NCI-H1417 (cell line): ENCODE measurements at regions not wholly inside any gene's neighbourhood (a gene's known extent, or its start where the extent isn't known, plus 50 kb on each side); places are given as distances from the start of the nearest gene placed in this dataset.

Source experiments
- DNase-seq, 3 experiments: peaks; one replicate each; lab custom pipeline; 2025; lab: John Stamatoyannopoulos, UW

- DNase-seq, result no peak
These were observed 52.5 kb upstream of the NEDD4L start for GRCh38 chr18:57991552-57991951.

- no peak for DNase-seq
These were observed 54.5 kb upstream of the NEDD4L start for GRCh38 chr18:57989536-57989935.

GRCh38 chr18:57984490-57985115, 59.4 kb upstream of the NEDD4L start:
- DNase-seq, result peak; percentile 77 to 97 (median 81)

- no peak for DNase-seq
These were observed 60.1 kb upstream of the NEDD4L start for GRCh38 chr18:57983965-57984364.

GRCh38 chr18:57983472-57983871, 60.6 kb upstream of the NEDD4L start:
- DNase-seq, result no peak

- DNase-seq, result no peak
These were observed 61.5 kb upstream of the NEDD4L start for GRCh38 chr18:57982372-57983021.

GRCh38 chr18:57981308-57982028, 62.6 kb upstream of the NEDD4L start:
- peak in 1 of 3 experiments; percentile 68 for DNase-seq

GRCh38 chr18:57980573-57981307, 63.3 kb upstream of the NEDD4L start:
- DNase-seq, result peak; percentile 84 to 98 (median 84)

GRCh38 chr18:57976230-57976773, 67.7 kb upstream of the NEDD4L start:
- DNase-seq, result peak in 1 of 3 experiments; percentile 9

- DNase-seq, result no peak
These were observed 68.2 kb upstream of the NEDD4L start for GRCh38 chr18:57975805-57976204.

GRCh38 chr18:57974585-57975265, 69.3 kb upstream of the NEDD4L start:
- DNase-seq, result no peak

- no peak for DNase-seq
These were observed 70.1 kb upstream of the NEDD4L start for GRCh38 chr18:57973889-57974288.

- DNase-seq, result no peak
These were observed 73.5 kb upstream of the NEDD4L start for GRCh38 chr18:57970356-57971095.

GRCh38 chr18:57969824-57970223, 74.2 kb upstream of the NEDD4L start:
- no peak for DNase-seq

GRCh38 chr18:57965246-57965645, 78.8 kb upstream of the NEDD4L start:
- no peak for DNase-seq

- DNase-seq, result no peak
These were observed 82.0 kb upstream of the NEDD4L start for GRCh38 chr18:57961876-57962505.

- DNase-seq, result no peak
These were observed 82.6 kb upstream of the NEDD4L start for GRCh38 chr18:57961411-57961810.

- peak; percentile 39 to 77 (median 50) for DNase-seq
These were observed 84.7 kb upstream of the NEDD4L start for GRCh38 chr18:57959278-57959677.

GRCh38 chr18:57957210-57957609, 86.8 kb upstream of the NEDD4L start:
- no peak for DNase-seq

GRCh38 chr18:57956491-57956890, 87.5 kb upstream of the NEDD4L start:
- no peak for DNase-seq
